Keratinocyte (primary cell): ENCODE measurements at regions not wholly inside any gene's neighbourhood (a gene's known extent, or its start where the extent isn't known, plus 50 kb on each side); places are given as distances from the start of the nearest gene placed in this dataset.
"Not testable (repeated sequence)": the region's sequence is repeated elsewhere in the genome, so short reads cannot be mapped to it uniquely, and the experiment has no call there.

Experiments
- CTCF ChIP-seq, 3 experiments: IDR thresholded peaks in 1 of 3; conservative IDR thresholded peaks in 1 of 3; optimal IDR thresholded peaks in 1 of 3; 2 replicates in 2 of 3; 3 replicates in 1 of 3; pipeline versions ENCODE3 to v1.5.1; 2011; ENCODE audit warnings: low read length in 3 of 3, mild to moderate bottlenecking in 3 of 3, moderate library complexity in 2 of 3, control low read depth in 1 of 3, inconsistent platforms in 1 of 3; ENCODE audit not compliant: insufficient read depth in 2 of 3; ENCODE audit errors: extremely low read depth in 1 of 3
- EZH2 ChIP-seq: IDR thresholded peaks from one replicate; pipeline ENCODE4 v1.6.1; 2012; ENCODE audit warnings: inconsistent platforms, mild to moderate bottlenecking, low read length, moderate library complexity

GRCh38 chrX:114270371-114270770 lies 313.5 kb upstream of the HTR2C start:
- not testable (repeated sequence) for TF ChIP-seq CTCF (optimal IDR thresholded peaks at IDR 0.05 in 1 of 3, IDR thresholded peaks at IDR 0.05 in 1 of 3, conservative IDR thresholded peaks at IDR 0.05 in 1 of 3; ENCODE audit: extremely low read depth in 1 of 3, insufficient read depth in 2 of 3, low read length in 3 of 3); EZH2
